Left ventricle myocardium inferior (tissue), 1 donor: ENCODE measurements at regions not wholly inside any gene's neighbourhood (a gene's known extent, or its start where the extent isn't known, plus 50 kb on each side); places are given as distances from the start of the nearest gene placed in this dataset.

Experiments used
- DNase-seq: peaks from one replicate; pipeline ENCODE4 v3.0.0-alpha.2; 2020
- H3K27ac ChIP-seq: fragments of 200-600 bp; replicated peaks from 2 replicates; pipeline ENCODE4 v1.8.0; 2021
- H3K27me3 ChIP-seq: fragments of 200-600 bp; 2 replicates; pipeline ENCODE4 v1.8.0; 2021; ENCODE audit warnings: low read depth
- H3K36me3 ChIP-seq: fragments of 200-600 bp; 2 replicates; pipeline ENCODE4 v1.8.0; 2021
- H3K4me1 ChIP-seq: fragments of 200-600 bp; 2 replicates; pipeline ENCODE4 v1.8.0; 2021
- H3K4me3 ChIP-seq: fragments of 200-600 bp; 2 replicates; pipeline ENCODE4 v1.8.0; 2021; ENCODE audit warnings: mild to moderate bottlenecking, moderate library complexity
- H3K9me3 ChIP-seq: fragments of 200-600 bp; replicated peaks from 2 replicates; pipeline ENCODE4 v1.8.0; 2021
- CTCF ChIP-seq: fragments of 200-600 bp; IDR thresholded peaks from 2 replicates; pipeline ENCODE4 v1.8.0; 2021; ENCODE audit warnings: antibody characterized with exemption, mild to moderate bottlenecking, borderline replicate concordance
- intact Hi-C: fragments of 100-400 bp; cut with micrococcal nuclease; formaldehyde crosslinking; loops from one replicate; pipeline ENCODE4 v1.11.0; 2022
- donor health status: DM: no; HTN: yes; CAD: no; lungs with severe emphysema.

GRCh38 chr17:33484559-33484958 lies 191.5 kb upstream of the ASIC2 start:
- intact Hi-C loops = no loop called here
- Histone ChIP-seq H3K27ac (no peak overlapping the region), H3K9me3 (no peaks in the 10 kb centered on the region), H3K4me1 (no peaks in the 10 kb centered on the region), H3K27me3 (peaks cover 13% of the 10 kb centered on the region), H3K36me3 (no peaks in the 10 kb centered on the region), H3K4me3 (no peak overlapping the region)
- TF ChIP-seq CTCF = no peak
- DNase-seq = no peak

GRCh38 chr17:33486135-33486885 lies 193.2 kb upstream of the ASIC2 start:
- intact Hi-C loops = no loop called here
- Histone ChIP-seq H3K27me3 (peaks cover 5% of the 10 kb centered on the region), H3K27ac (no peak overlapping the region), H3K9me3 (no peaks in the 10 kb centered on the region), H3K4me3 (no peak overlapping the region), H3K4me1 (no peaks in the 10 kb centered on the region), H3K36me3 (no peaks in the 10 kb centered on the region)
- no peak for DNase-seq
- no peak for TF ChIP-seq CTCF

- Histone ChIP-seq H3K27me3 (peaks cover 8% of the 10 kb centered on the region), H3K9me3 (no peaks in the 10 kb centered on the region), H3K4me1 (no peaks in the 10 kb centered on the region), H3K27ac (no peak overlapping the region), H3K36me3 (no peaks in the 10 kb centered on the region), H3K4me3 (no peak overlapping the region)
- no peak for TF ChIP-seq CTCF
- DNase-seq = no peak
- intact Hi-C loops = no loop called here
These were observed 194.2 kb upstream of the ASIC2 start for GRCh38 chr17:33487187-33487879.

GRCh38 chr17:33491871-33492481 lies 198.9 kb upstream of the ASIC2 start:
- peaks cover 24% of the 10 kb centered on the region for H3K27me3 ChIP-seq
- H3K36me3 ChIP-seq = no peaks in the 10 kb centered on the region
- no peak for DNase-seq
- TF ChIP-seq CTCF = no peak
- intact Hi-C loops = no loop called here
- H3K4me3 ChIP-seq = no peak overlapping the region
- no peaks in the 10 kb centered on the region for H3K4me1 ChIP-seq
- no peaks in the 10 kb centered on the region for H3K9me3 ChIP-seq
- no peak overlapping the region for H3K27ac ChIP-seq

- Histone ChIP-seq H3K27ac (no peak overlapping the region), H3K9me3 (no peaks in the 10 kb centered on the region), H3K4me3 (no peak overlapping the region), H3K36me3 (no peaks in the 10 kb centered on the region), H3K4me1 (no peaks in the 10 kb centered on the region), H3K27me3 (peaks cover 24% of the 10 kb centered on the region)
- DNase-seq = no peak
- intact Hi-C loops = no loop called here
- no peak for TF ChIP-seq CTCF
These were observed 199.7 kb upstream of the ASIC2 start for GRCh38 chr17:33492731-33493265.
